Breast epithelium (tissue), 4 donors: ENCODE measurements at regions not wholly inside any gene's neighbourhood (a gene's known extent, or its start where the extent isn't known, plus 50 kb on each side); places are given as distances from the start of the nearest gene placed in this dataset.

ENCODE experiments used
- DNase-seq, 2 donors: peaks; one replicate each; pipeline ENCODE4 v3.0.0-alpha.2; 2019; ENCODE audit warnings: low spot score in 2 of 2
- H3K27ac ChIP-seq, 2 donors: fragments of 200-600 bp; sonication (generic) in 1 of 2; one replicate each; pipeline ENCODE4 v1.5.1; 2016 to 2019; ENCODE audit warnings: mild to moderate bottlenecking in 1 of 2
- H3K27me3 ChIP-seq, 2 donors: fragments of 200-600 bp; sonication (generic) in 1 of 2; one replicate each; pipeline versions ENCODE4 v1.5.1 to v1.6.0; 2017 to 2019; ENCODE audit warnings: control low read depth in 1 of 2, mild to moderate bottlenecking in 1 of 2
- H3K36me3 ChIP-seq: fragments of 200-600 bp; one replicate; pipeline ENCODE4 v1.5.1; 2019
- H3K4me1 ChIP-seq, 2 donors: fragments of 200-600 bp; sonication (generic); one replicate each; pipeline ENCODE4 v1.5.1; 2016 to 2019; ENCODE audit warnings: control low read depth in 1 of 2
- H3K4me3 ChIP-seq, 3 donors: fragments of 200-600 bp; sonication (generic); 1 replicate in 2 of 3; 2 replicates in 1 of 3; pipeline ENCODE4 v1.5.1; 2016 to 2019; ENCODE audit warnings: mild to moderate bottlenecking in 3 of 3, moderate library complexity in 2 of 3
- H3K9me3 ChIP-seq, 2 donors: fragments of 200-600 bp; sonication (generic) in 1 of 2; one replicate each; pipeline ENCODE4 v1.5.1; 2016 to 2019; ENCODE audit warnings: control low read depth in 1 of 2
- POLR2A ChIP-seq: fragments of 450-650 bp; IDR thresholded peaks from one replicate; pipeline ENCODE4 v1.6.1; 2016; ENCODE audit warnings: antibody characterized with exemption, mild to moderate bottlenecking, moderate library complexity
- POLR2AphosphoS5 ChIP-seq, 3 donors: sonication (generic); formaldehyde crosslinking; IDR thresholded peaks; one replicate each; pipeline ENCODE4 v1.6.1; 2017; ENCODE audit warnings: antibody characterized with exemption in 3 of 3
- intact Hi-C: fragments of 100-400 bp; cut with DNase I; formaldehyde crosslinking; loops from one replicate; pipeline ENCODE4 v1.15.1; 2023; ENCODE audit warnings: low total_unique reads
- TF ChIP-seq, protein P1 (sequence below), 3 donors: fragments of 450-650 bp; IDR thresholded peaks; one replicate each; pipeline ENCODE4 v1.5.1; 2016 to 2017; ENCODE audit warnings: antibody characterized with exemption in 3 of 3, mild to moderate bottlenecking in 3 of 3, moderate library complexity in 3 of 3

DNA sequence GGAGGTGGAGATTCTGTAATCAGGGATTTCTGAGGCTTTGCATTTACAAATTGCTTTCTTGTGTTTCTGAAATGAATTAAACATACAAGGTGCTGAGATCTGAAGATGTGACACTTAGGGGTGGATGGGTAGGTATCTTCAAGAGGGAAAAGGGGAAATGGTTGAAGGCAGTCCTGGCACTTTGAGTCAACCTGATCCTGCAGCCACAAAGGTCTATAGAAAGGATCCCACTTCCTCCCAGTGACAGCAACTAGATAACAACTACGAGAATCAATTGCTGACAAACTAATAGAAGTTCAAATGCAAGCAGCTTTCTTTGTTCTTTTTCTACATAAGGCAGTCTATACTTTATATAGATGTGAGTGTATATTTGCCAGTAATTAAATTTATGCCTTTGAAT is 553.3 kb downstream of the MDFIC start:
- no peaks in the 10 kb centered on the region for H3K36me3 ChIP-seq
- no peaks in the 10 kb centered on the region for H3K9me3 ChIP-seq
- H3K4me1 ChIP-seq = no peaks in the 10 kb centered on the region
- peaks cover 0 to 22% of the 10 kb centered on the region in 2 donors for H3K27me3 ChIP-seq
- H3K4me3 ChIP-seq = no peak overlapping the region
- no peak overlapping the region for H3K27ac ChIP-seq
- TF ChIP-seq POLR2AphosphoS5 (IDR thresholded peaks at IDR 0.05) (no peak), POLR2A (no peak)
- TF ChIP-seq, protein P1, sequence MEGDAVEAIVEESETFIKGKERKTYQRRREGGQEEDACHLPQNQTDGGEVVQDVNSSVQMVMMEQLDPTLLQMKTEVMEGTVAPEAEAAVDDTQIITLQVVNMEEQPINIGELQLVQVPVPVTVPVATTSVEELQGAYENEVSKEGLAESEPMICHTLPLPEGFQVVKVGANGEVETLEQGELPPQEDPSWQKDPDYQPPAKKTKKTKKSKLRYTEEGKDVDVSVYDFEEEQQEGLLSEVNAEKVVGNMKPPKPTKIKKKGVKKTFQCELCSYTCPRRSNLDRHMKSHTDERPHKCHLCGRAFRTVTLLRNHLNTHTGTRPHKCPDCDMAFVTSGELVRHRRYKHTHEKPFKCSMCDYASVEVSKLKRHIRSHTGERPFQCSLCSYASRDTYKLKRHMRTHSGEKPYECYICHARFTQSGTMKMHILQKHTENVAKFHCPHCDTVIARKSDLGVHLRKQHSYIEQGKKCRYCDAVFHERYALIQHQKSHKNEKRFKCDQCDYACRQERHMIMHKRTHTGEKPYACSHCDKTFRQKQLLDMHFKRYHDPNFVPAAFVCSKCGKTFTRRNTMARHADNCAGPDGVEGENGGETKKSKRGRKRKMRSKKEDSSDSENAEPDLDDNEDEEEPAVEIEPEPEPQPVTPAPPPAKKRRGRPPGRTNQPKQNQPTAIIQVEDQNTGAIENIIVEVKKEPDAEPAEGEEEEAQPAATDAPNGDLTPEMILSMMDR (IDR thresholded peaks at IDR 0.05) = no peak
- intact Hi-C loops = no loop called here
- no peak for DNase-seq

DNA sequence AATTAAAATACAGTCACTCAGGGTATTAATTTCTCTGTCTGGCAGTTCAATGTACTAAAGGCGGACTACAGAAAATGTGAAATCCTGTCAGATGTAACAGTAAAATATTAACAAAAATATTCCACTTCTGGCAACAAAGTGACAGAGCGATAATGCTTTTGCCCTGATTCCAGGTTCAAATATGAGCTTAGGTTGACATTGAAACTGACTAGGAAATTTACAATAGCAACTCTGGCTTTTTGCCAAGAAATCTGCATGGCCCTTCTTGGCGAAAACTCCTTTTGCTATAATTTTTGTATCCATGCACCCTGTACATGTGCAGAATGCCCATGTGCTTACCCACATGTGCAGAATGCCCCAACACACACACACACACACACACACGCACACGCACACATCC is 552.2 kb downstream of the MDFIC start:
- intact Hi-C loops = no loop called here
- TF ChIP-seq POLR2A = no peak
- no peak for TF ChIP-seq POLR2AphosphoS5 (IDR thresholded peaks at IDR 0.05)
- TF ChIP-seq, protein P1 (IDR thresholded peaks at IDR 0.05) = no peak
- Histone ChIP-seq H3K9me3 (no peaks in the 10 kb centered on the region), H3K27me3 (peaks cover 0 to 18% of the 10 kb centered on the region in 2 donors), H3K36me3 (no peaks in the 10 kb centered on the region), H3K4me3 (no peak overlapping the region), H3K4me1 (no peaks in the 10 kb centered on the region), H3K27ac (no peak overlapping the region)
- DNase-seq = no peak

DNA sequence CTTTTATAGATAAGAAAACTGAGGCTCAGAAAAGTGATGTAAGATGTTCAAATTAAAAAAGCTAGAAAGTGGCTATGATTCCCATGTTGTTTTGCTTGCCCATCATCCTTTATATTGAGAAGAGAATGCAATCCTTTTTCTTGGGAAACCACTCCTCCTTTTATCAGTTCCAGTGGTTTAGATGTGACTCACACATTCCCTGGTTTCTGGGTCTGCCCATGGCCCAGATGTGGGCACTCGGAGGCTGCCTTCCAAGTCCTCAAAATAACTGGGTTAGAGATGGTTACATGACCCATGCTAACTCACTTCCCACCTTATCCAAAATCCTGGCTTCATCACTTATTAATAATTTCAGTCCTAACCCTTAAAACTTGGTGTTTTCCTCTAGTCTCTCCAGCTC is 550.0 kb downstream of the MDFIC start:
- no peaks in the 10 kb centered on the region for H3K36me3 ChIP-seq
- no peak for DNase-seq
- H3K4me1 ChIP-seq = no peaks in the 10 kb centered on the region
- H3K4me3 ChIP-seq = no peak overlapping the region
- intact Hi-C loops = no loop called here
- no peak for TF ChIP-seq POLR2AphosphoS5 (IDR thresholded peaks at IDR 0.05)
- TF ChIP-seq, protein P1 (IDR thresholded peaks at IDR 0.05) = no peak
- no peak for TF ChIP-seq POLR2A
- H3K27ac ChIP-seq = no peak overlapping the region
- peaks cover 0 to 4% of the 10 kb centered on the region in 2 donors for H3K27me3 ChIP-seq
- no peaks in the 10 kb centered on the region for H3K9me3 ChIP-seq

DNA sequence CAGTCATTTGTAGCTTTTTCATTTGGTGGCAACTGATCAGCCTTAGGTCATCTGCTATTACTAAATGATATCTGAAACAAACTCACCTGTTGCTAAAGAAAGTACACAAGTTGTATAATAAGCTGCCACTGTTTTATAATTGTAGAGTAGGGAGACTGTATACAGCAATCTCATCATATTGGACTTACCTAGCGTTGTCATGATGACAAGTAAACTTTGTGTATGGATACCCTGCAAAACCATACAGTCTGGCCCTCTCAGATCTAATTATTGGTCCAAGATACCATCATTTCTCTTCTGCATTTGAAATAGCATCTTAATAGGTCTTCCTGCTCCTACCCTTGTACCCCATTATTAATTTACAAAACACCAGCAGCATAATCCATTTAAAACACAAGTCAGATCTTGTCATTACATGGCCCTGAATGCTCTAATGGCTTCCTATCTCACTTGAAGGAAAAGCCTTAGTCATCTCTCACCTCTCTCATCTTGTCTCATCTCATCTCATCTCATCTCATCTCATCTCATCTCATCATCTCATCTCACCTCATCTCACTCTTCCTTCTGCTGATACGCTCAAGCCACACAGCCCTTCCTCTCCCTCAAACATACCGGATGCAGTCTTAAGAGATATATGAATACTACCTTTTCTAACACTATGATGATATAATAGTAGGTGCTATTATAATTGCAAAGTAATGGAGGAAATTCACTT is 540.6 kb downstream of the MDFIC start:
- H3K4me1 ChIP-seq = no peaks in the 10 kb centered on the region
- no peak overlapping the region for H3K4me3 ChIP-seq
- no peaks in the 10 kb centered on the region for H3K9me3 ChIP-seq
- H3K27ac ChIP-seq = no peak overlapping the region
- DNase-seq = no peak
- TF ChIP-seq POLR2A (no peak), POLR2AphosphoS5 (IDR thresholded peaks at IDR 0.05) (no peak)
- TF ChIP-seq, protein P1 (IDR thresholded peaks at IDR 0.05) = no peak
- H3K36me3 ChIP-seq = no peaks in the 10 kb centered on the region
- intact Hi-C loops = no loop called here
- H3K27me3 ChIP-seq = no peaks in the 10 kb centered on the region

DNA sequence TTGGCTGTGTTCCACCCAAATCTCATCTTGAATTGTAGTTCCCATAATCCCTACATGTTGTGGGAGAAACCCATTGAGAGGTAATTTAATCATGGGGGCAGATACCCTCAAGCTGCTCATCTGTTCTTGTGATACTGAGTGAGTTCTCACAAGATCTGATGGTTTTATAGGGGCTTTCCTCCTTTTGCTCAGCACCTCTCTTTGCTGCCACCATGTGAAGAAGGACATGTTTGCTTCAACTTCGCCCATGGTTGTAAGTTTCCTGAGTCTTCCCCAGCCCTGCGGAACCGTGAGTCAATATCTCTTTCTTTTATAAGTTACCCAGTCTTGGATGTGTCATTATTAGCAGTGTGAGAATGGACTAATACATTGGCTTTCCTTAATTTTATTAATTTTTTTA is 527.8 kb downstream of the MDFIC start:
- intact Hi-C loops = no loop called here
- no peak for DNase-seq
- no peaks in the 10 kb centered on the region for H3K36me3 ChIP-seq
- no peak overlapping the region for H3K4me3 ChIP-seq
- H3K4me1 ChIP-seq = no peaks in the 10 kb centered on the region
- no peaks in the 10 kb centered on the region for H3K27me3 ChIP-seq
- H3K9me3 ChIP-seq = no peaks in the 10 kb centered on the region
- TF ChIP-seq POLR2A (no peak), POLR2AphosphoS5 (IDR thresholded peaks at IDR 0.05) (no peak)
- TF ChIP-seq, protein P1 (IDR thresholded peaks at IDR 0.05) = no peak
- no peak overlapping the region for H3K27ac ChIP-seq
